NCI-H2196 treated with DMSO at 0.1 percent for 48 hours (cell line): ENCODE measurements at regions not wholly inside any gene's neighbourhood (a gene's known extent, or its start where the extent isn't known, plus 50 kb on each side); places are given as distances from the start of the nearest gene placed in this dataset.
"Not testable (repeated sequence)": the region's sequence is repeated elsewhere in the genome, so short reads cannot be mapped to it uniquely, and the experiment has no call there.

Experiments used
- DNase-seq: peaks from one replicate; lab custom pipeline; 2025; ENCODE audit not compliant: unreplicated experiment; lab: John Stamatoyannopoulos, UW

GRCh38 chr4:38463268-38463958 is 200.6 kb upstream of the KLF3 start:
- no peak for DNase-seq

GRCh38 chr4:38464328-38464727 is 199.7 kb upstream of the KLF3 start:
- DNase-seq, result no peak

- no peak for DNase-seq
These were observed 197.6 kb upstream of the KLF3 start for GRCh38 chr4:38466401-38466800.

- DNase-seq, result no peak
These were observed 196.7 kb upstream of the KLF3 start for GRCh38 chr4:38467296-38467695.

GRCh38 chr4:38468339-38468866 is 195.6 kb upstream of the KLF3 start:
- DNase-seq, result no peak

- DNase-seq, result no peak
These were observed 194.6 kb upstream of the KLF3 start for GRCh38 chr4:38469410-38469809.

GRCh38 chr4:38470735-38471262 is 193.2 kb upstream of the KLF3 start:
- DNase-seq, result no peak

GRCh38 chr4:38482696-38483095 is 181.3 kb upstream of the KLF3 start:
- DNase-seq, result no peak

- not testable (repeated sequence) for DNase-seq
These were observed 180.4 kb upstream of the KLF3 start for GRCh38 chr4:38483628-38484027.

- no peak for DNase-seq
These were observed 174.8 kb upstream of the KLF3 start for GRCh38 chr4:38489011-38489861.

- DNase-seq, result no peak
These were observed 173.9 kb upstream of the KLF3 start for GRCh38 chr4:38489924-38490639.

GRCh38 chr4:38490753-38491446 is 173.1 kb upstream of the KLF3 start:
- no peak for DNase-seq

GRCh38 chr4:38491854-38492478 is 172.0 kb upstream of the KLF3 start:
- no peak for DNase-seq

GRCh38 chr4:38493066-38493465 is 170.9 kb upstream of the KLF3 start:
- DNase-seq, result no peak

- no peak for DNase-seq
These were observed 168.6 kb upstream of the KLF3 start for GRCh38 chr4:38495446-38495845.

GRCh38 chr4:38497121-38497520 is 166.9 kb upstream of the KLF3 start:
- DNase-seq, result no peak

- DNase-seq, result no peak
These were observed 164.9 kb upstream of the KLF3 start for GRCh38 chr4:38499101-38499500.

- no peak for DNase-seq
These were observed 163.6 kb upstream of the KLF3 start for GRCh38 chr4:38500433-38500832.

GRCh38 chr4:38501698-38502097 is 162.3 kb upstream of the KLF3 start:
- no peak for DNase-seq

- DNase-seq, result no peak
These were observed 160.2 kb upstream of the KLF3 start for GRCh38 chr4:38503689-38504395.
